K562 (cell line): ENCODE measurements at regions not wholly inside any gene's neighbourhood (a gene's known extent, or its start where the extent isn't known, plus 50 kb on each side); places are given as distances from the start of the nearest gene placed in this dataset.

Experiments
- GABPA ChIP-seq: fragments of 200-800 bp; sonication (Bioruptor generic); conservative IDR thresholded peaks from 2 replicates; pipeline ENCODE4 v1.6.1; 2016; ENCODE audit warnings: low read depth, missing genetic modification characterization, missing compliant biosample characterization
- KDM2B ChIP-seq: fragments of 250-450 bp; sonication (Bioruptor Pico); IDR thresholded peaks from 2 replicates; pipeline ENCODE4 v1.8.0; 2021; ENCODE audit warnings: mild to moderate bottlenecking, moderate library complexity
- NEUROD1 ChIP-seq: fragments of 150-350 bp; IDR thresholded peaks from 2 replicates; pipeline ENCODE4 v1.6.1; 2014; ENCODE audit warnings: borderline replicate concordance, low read length, low read depth; ENCODE audit not compliant: partially characterized antibody
- NR3C1 ChIP-seq: sonication (generic); formaldehyde crosslinking; IDR thresholded peaks from 2 replicates; pipeline ENCODE4 v1.8.1; 2022; ENCODE audit warnings: missing genetic modification reagents
- PHF20 ChIP-seq: fragments of 450-650 bp; IDR thresholded peaks from 2 replicates; pipeline ENCODE4 v1.6.1; 2018; ENCODE audit not compliant: partially characterized antibody
- SAFB ChIP-seq: fragments of 200-400 bp; formaldehyde crosslinking; IDR thresholded peaks from 2 replicates; pipeline ENCODE4 v1.6.1; 2017; ENCODE audit warnings: low read depth, low read length, borderline replicate concordance
- TOE1 ChIP-seq, 2 experiments: fragments of 450-650 bp in 1 of 2; sonication (generic) in 1 of 2; formaldehyde crosslinking in 1 of 2; IDR thresholded peaks; 2 replicates each; pipeline versions ENCODE4 v1.7.1 to v1.8.0; 2016 to 2022; ENCODE audit warnings: borderline replicate concordance in 2 of 2, mild to moderate bottlenecking in 2 of 2, antibody characterized with exemption in 1 of 2, inconsistent platforms in 1 of 2, low read depth in 1 of 2, missing genetic modification reagents in 1 of 2, moderate library complexity in 1 of 2
- TSHZ1 ChIP-seq: fragments of 250-450 bp; sonication (Bioruptor Pico); IDR thresholded peaks from 2 replicates; pipeline ENCODE4 v1.4.0; 2020; ENCODE audit warnings: mild to moderate bottlenecking, moderate library complexity
- ZNF785 ChIP-seq: fragments of 250-450 bp; sonication (Bioruptor Pico); IDR thresholded peaks from 2 replicates; pipeline ENCODE4 v1.4.0; 2020; ENCODE audit warnings: mild to moderate bottlenecking

- TF ChIP-seq TSHZ1 (CRISPR knock-in tag) (no peak), TOE1 (IDR thresholded peaks at IDR 0.05; ENCODE audit: borderline replicate concordance) (no peak), TOE1 (CRISPR knock-in tag; IDR thresholded peaks at IDR 0.05; ENCODE audit: borderline replicate concordance, low read depth) (no peak), KDM2B (CRISPR knock-in tag) (no peak), NEUROD1 (no peak), SAFB (no peak), ZNF785 (CRISPR knock-in tag) (no peak), NR3C1 (no peak), GABPA (tag) (no peak), PHF20 (no peak)
Measured at GRCh38 chr4:162978398-162978797, 188.3 kb downstream of the NAF1 start (continued).
